H1 (cell line): ENCODE measurements at regions not wholly inside any gene's neighbourhood (a gene's known extent, or its start where the extent isn't known, plus 50 kb on each side); places are given as distances from the start of the nearest gene placed in this dataset.

Experiments used
- ATF2 ChIP-seq: IDR thresholded peaks from 2 replicates; pipeline ENCODE4 v1.6.1; 2012; ENCODE audit warnings: low read length, inconsistent platforms
- BACH1 ChIP-seq: IDR thresholded peaks from 2 replicates; pipeline ENCODE4 v1.6.1; 2012; ENCODE audit warnings: low read length, improper control_type of control experiment
- E2F6 ChIP-seq: IDR thresholded peaks from 2 replicates; pipeline ENCODE4 v1.6.1; 2012; ENCODE audit warnings: inconsistent platforms
- POLR2A ChIP-seq, 2 experiments: IDR thresholded peaks; 1 replicate in 1 of 2; 2 replicates in 1 of 2; pipeline ENCODE4 v1.6.1; 2011; ENCODE audit warnings: low read depth in 2 of 2, low read length in 2 of 2, mild to moderate bottlenecking in 2 of 2; ENCODE audit errors: control extremely low read depth in 1 of 2

GRCh38 chr2:185955050-185955449 is 216.4 kb downstream of the FSIP2 start (continued):
- TF ChIP-seq ATF2: no peak
- TF ChIP-seq POLR2A (IDR thresholded peaks at IDR 0.05; ENCODE audit: control extremely low read depth in 1 of 2, low read depth in 2 of 2, low read length in 2 of 2): no peak
- no peak for TF ChIP-seq E2F6
- no peak for TF ChIP-seq BACH1
- TF ChIP-seq, all 59 proteins: peak for 2
